IgD-negative memory B cell (primary cell): ENCODE measurements at regions not wholly inside any gene's neighbourhood (a gene's known extent, or its start where the extent isn't known, plus 50 kb on each side); places are given as distances from the start of the nearest gene placed in this dataset.
"Not testable (repeated sequence)": the region's sequence is repeated elsewhere in the genome, so short reads cannot be mapped to it uniquely, and the experiment has no call there.

ENCODE experiments used
- H3K27ac Mint-ChIP-seq, 3 donors: one replicate each; pipeline ENCODE4 v1.8.0; 2020 to 2022; ENCODE audit warnings: mild to moderate bottlenecking in 3 of 3, mixed read lengths in 3 of 3, moderate library complexity in 1 of 3
- H3K27me3 Mint-ChIP-seq: one replicate; pipeline ENCODE4 v1.8.0; 2021; ENCODE audit warnings: mixed read lengths
- H3K36me3 Mint-ChIP-seq: one replicate; pipeline ENCODE4 v1.8.0; 2020; ENCODE audit warnings: mild to moderate bottlenecking, mixed read lengths
- H3K4me1 Mint-ChIP-seq, 3 donors: one replicate each; pipeline ENCODE4 v1.8.0; 2020 to 2022; ENCODE audit warnings: mixed read lengths in 3 of 3, mild to moderate bottlenecking in 1 of 3
- H3K4me3 Mint-ChIP-seq, 4 donors: one replicate each; pipeline ENCODE4 v1.8.0; 2020 to 2022; ENCODE audit warnings: mild to moderate bottlenecking in 4 of 4, mixed read lengths in 4 of 4, moderate library complexity in 3 of 4
- H3K9me3 Mint-ChIP-seq, 3 donors: one replicate each; pipeline ENCODE4 v1.8.0; 2020 to 2021; ENCODE audit warnings: mixed read lengths in 3 of 3, mild to moderate bottlenecking in 1 of 3

DNA sequence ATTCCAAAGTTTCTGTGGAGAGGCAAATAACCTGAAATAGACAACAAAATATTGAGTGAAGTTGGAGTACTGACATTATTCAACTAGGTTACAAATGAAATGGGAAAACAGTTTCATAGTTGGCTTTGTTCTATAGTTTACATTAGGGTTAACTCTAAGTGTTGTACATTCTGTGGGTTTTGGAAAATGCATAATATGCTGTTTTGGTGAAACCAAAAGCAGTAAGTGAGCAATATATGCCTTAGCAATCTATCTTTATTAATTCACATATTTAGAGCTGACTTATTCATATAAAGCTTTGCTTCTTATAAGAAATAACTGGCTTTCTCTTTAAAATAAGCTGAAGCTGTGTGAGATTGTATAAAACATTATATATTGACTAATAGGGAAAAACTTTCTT, 157.5 kb upstream of the AHI1 start:
- Mint-ChIP-seq H3K36me3 (no peaks in the 10 kb centered on the region), H3K27me3 (no peaks in the 10 kb centered on the region), H3K9me3 (peaks cover 2 to 6% (median 3%) of the 10 kb centered on the region in 3 donors), H3K4me3 (no peak overlapping the region), H3K4me1 (peaks cover 9 to 16% (median 14%) of the 10 kb centered on the region in 3 donors), H3K27ac (no peak overlapping the region)

DNA sequence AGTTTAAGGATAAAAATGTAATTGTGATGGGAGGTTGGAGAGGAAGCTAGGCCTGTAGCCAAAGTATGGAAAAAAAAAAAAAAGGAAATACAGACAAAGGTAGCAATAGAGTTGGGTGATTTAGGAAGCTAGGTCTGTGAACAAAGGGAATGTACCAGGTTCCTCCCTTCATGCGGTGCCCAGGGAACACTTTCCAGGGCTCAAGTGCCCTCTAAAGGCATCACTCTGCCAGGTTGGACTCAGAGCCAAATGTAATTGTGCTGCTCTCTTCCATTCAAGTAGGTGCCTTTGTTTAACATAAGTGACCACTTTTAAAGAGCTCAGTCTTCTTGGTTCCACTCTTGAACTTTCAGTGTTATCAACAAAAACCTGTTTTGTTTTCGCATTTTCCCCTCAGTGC, 159.7 kb upstream of the AHI1 start:
- Mint-ChIP-seq H3K4me3 (no peak overlapping the region), H3K27ac (no peak overlapping the region), H3K4me1 (peaks cover 3 to 7% (median 5%) of the 10 kb centered on the region in 3 donors), H3K36me3 (no peaks in the 10 kb centered on the region), H3K9me3 (peaks cover 3 to 6% (median 4%) of the 10 kb centered on the region in 3 donors), H3K27me3 (peaks cover 7% of the 10 kb centered on the region)

DNA sequence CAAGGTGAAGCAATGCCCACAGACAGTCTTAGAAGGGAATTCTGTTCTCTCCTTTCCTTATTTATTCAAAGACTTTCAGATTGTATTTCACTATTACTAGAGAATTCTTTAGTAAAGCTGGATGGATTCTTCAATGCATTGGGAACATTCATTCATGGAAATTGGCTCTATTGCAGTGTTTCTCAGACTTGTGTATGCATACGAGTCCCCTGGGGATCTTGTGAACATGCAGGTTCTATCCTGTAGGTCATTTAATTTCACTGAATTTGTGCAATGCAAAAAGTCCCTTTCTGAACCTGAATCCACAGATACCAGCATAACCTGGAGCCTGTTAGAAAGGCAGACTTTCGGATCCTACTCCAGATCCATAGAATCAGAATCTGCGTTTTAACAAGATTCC, 160.9 kb upstream of the AHI1 start:
- H3K36me3 Mint-ChIP-seq: no peaks in the 10 kb centered on the region
- no peak overlapping the region for H3K27ac Mint-ChIP-seq
- H3K4me3 Mint-ChIP-seq: no peak overlapping the region

DNA sequence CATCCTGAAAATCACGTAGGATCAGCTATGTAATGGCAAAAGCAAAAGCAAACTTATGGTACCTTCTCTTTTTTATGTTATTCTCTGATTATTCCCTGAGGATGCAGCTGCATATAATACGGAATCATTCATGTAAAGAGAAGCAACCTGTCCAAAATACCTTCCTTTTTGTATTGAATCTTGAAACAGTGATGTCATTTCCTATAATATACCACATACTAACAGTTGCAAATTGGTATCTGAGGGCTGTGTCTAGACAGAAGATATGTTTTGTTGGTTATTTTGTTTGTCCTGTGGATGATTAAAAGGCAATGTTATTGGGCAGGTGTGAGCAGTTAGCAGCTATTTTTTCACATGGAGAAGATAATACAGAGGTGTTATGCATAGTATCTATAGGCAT, 161.4 kb upstream of the AHI1 start:
- Mint-ChIP-seq H3K27me3 (peaks cover 7% of the 10 kb centered on the region), H3K4me1 (peaks cover 3 to 5% (median 3%) of the 10 kb centered on the region in 3 donors), H3K27ac (no peak overlapping the region), H3K4me3 (no peak overlapping the region), H3K9me3 (peaks cover 2 to 6% (median 4%) of the 10 kb centered on the region in 3 donors), H3K36me3 (no peaks in the 10 kb centered on the region)

More for the DNA sequence above, 160.9 kb upstream of the AHI1 start:
- peaks cover 3 to 6% (median 4%) of the 10 kb centered on the region in 3 donors for H3K9me3 Mint-ChIP-seq
- peaks cover 7% of the 10 kb centered on the region for H3K27me3 Mint-ChIP-seq
- H3K4me1 Mint-ChIP-seq: peaks cover 3 to 5% (median 3%) of the 10 kb centered on the region in 3 donors

- Mint-ChIP-seq H3K9me3 (peaks cover 0 to 2% (median 0%) of the 10 kb centered on the region in 3 donors), H3K36me3 (no peaks in the 10 kb centered on the region), H3K4me3 (no peak overlapping the region), H3K27me3 (peaks cover 13% of the 10 kb centered on the region), H3K4me1 (peaks cover 0 to 2% (median 0%) of the 10 kb centered on the region in 3 donors), H3K27ac (no peak overlapping the region)
Measured at GRCh38 chr6:135664527-135664926, 167.0 kb upstream of the AHI1 start.

GRCh38 chr6:135665935-135666334, 168.4 kb upstream of the AHI1 start:
- Mint-ChIP-seq H3K36me3 (no peaks in the 10 kb centered on the region), H3K9me3 (peaks cover 0 to 2% (median 0%) of the 10 kb centered on the region in 3 donors), H3K27me3 (peaks cover 12% of the 10 kb centered on the region), H3K4me1 (peaks cover 0 to 2% (median 0%) of the 10 kb centered on the region in 3 donors), H3K4me3 (no peak overlapping the region), H3K27ac (no peak overlapping the region)

DNA sequence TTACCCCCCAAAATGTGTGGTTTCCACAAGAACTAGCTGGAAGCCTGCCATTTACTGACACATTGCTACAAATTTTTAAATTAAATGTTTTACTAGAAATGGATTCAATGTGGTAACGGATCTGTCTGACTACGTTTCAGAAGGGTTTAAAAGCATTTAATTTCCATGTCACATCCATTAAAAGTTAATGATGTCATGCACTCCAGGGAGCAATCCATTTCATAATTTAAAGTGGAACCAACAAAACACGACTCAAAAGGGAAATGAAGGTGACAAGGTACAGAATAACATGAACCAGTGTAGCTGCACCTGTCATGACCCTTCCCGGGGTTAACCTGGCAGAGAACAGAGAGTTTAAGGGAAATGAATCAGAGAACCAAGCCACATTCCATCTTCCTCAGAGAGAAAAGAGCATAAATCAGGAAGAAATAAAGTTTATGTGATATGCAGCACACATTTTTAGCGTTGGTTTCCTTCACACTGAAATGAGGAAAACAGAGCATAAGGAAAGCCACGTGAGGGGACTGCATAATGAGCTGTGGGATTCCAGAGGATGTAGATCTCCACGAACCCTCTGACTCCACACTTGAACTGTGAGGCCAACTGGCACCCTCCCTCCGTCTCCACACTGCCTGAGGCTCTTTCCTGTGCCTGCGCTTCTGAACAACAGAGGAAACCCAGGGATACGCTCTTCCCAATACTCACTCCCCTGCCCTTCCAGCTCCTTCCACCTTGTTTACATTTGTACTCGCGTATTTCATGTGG, 170.3 kb upstream of the AHI1 start:
- Mint-ChIP-seq H3K36me3 (no peaks in the 10 kb centered on the region), H3K27ac (no peak overlapping the region), H3K9me3 (no peaks in the 10 kb centered on the region), H3K27me3 (peaks cover 6% of the 10 kb centered on the region), H3K4me3 (peak overlapping the region in 2 of 4 donors; percentile 1 to 42), H3K4me1 (peaks cover 0 to 2% (median 0%) of the 10 kb centered on the region in 3 donors)

DNA sequence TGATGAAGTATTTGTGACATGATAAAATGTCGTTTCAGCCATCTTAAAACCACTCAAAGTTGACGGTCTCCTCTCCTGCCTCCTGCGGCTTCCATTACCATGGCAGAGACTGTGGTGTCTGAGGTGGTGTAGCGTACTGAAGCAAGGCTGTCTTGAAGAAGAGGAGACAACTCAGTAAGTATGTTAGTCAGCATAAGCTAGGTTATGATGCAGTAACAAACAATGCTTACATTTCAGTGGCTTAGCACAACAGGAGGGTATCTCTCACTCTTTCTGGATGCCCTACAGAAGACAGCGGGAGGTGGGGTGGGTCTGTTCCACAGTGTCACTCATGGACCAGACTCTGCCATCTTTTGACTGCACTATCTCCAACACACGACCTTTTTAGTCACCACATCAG, 174.7 kb upstream of the AHI1 start:
- no peaks in the 10 kb centered on the region for H3K4me1 Mint-ChIP-seq

GRCh38 chr6:135673501-135674309, 176.2 kb upstream of the AHI1 start:
- Mint-ChIP-seq H3K36me3 (no peaks in the 10 kb centered on the region), H3K9me3 (no peaks in the 10 kb centered on the region), H3K27ac (no peak overlapping the region), H3K4me1 (no peaks in the 10 kb centered on the region), H3K4me3 (no peak overlapping the region), H3K27me3 (no peaks in the 10 kb centered on the region)

More for the DNA sequence above, 174.7 kb upstream of the AHI1 start:
- H3K36me3 Mint-ChIP-seq: no peaks in the 10 kb centered on the region
- no peak overlapping the region for H3K4me3 Mint-ChIP-seq
- H3K27ac Mint-ChIP-seq: no peak overlapping the region
- no peaks in the 10 kb centered on the region for H3K27me3 Mint-ChIP-seq
- H3K9me3 Mint-ChIP-seq: no peaks in the 10 kb centered on the region

DNA sequence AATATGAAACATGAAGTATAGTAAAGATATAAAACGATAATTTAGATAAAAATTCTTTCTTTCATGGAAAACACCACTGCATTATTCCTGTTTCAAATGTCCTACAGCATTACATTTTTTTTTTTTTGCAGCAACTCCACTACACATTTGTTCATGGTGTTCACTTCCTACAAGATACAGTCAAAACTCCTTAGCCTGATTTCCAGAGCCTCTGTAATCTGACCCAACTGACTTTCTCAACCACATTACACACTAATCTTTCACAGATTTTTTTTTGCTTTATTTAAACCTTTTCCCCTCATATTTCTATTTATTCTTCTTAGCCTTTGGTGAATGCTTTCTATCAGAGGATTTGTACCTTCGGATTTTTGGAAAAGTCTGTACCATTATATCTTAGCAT, 176.5 kb upstream of the PDE7B start:
- H3K4me1 Mint-ChIP-seq: no peaks in the 10 kb centered on the region
- no peaks in the 10 kb centered on the region for H3K27me3 Mint-ChIP-seq
- H3K36me3 Mint-ChIP-seq: no peaks in the 10 kb centered on the region
- no peak overlapping the region for H3K4me3 Mint-ChIP-seq
- no peaks in the 10 kb centered on the region for H3K9me3 Mint-ChIP-seq
- no peak overlapping the region for H3K27ac Mint-ChIP-seq

DNA sequence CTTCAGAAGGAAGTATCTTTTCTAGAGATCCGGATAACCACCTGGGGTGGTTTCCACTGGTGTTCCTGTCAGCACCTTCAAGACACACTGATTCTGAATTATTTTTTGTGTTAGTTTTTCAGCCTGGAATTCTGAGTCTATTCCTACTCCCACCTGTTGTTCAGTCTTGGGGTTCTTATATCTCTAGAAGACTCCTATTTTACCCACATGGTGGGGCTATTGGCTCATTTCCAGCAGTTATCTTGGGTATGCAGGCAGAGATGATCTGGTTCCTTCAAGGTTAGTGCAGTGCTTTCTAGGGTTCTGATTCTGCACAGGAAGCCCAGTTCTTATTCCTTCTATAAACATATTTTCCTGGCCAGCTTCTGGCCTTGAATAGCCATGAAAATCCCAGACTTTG, 175.6 kb upstream of the PDE7B start:
- Mint-ChIP-seq H3K27ac (no peak overlapping the region), H3K4me3 (no peak overlapping the region), H3K4me1 (no peaks in the 10 kb centered on the region), H3K36me3 (no peaks in the 10 kb centered on the region), H3K27me3 (no peaks in the 10 kb centered on the region), H3K9me3 (no peaks in the 10 kb centered on the region)

DNA sequence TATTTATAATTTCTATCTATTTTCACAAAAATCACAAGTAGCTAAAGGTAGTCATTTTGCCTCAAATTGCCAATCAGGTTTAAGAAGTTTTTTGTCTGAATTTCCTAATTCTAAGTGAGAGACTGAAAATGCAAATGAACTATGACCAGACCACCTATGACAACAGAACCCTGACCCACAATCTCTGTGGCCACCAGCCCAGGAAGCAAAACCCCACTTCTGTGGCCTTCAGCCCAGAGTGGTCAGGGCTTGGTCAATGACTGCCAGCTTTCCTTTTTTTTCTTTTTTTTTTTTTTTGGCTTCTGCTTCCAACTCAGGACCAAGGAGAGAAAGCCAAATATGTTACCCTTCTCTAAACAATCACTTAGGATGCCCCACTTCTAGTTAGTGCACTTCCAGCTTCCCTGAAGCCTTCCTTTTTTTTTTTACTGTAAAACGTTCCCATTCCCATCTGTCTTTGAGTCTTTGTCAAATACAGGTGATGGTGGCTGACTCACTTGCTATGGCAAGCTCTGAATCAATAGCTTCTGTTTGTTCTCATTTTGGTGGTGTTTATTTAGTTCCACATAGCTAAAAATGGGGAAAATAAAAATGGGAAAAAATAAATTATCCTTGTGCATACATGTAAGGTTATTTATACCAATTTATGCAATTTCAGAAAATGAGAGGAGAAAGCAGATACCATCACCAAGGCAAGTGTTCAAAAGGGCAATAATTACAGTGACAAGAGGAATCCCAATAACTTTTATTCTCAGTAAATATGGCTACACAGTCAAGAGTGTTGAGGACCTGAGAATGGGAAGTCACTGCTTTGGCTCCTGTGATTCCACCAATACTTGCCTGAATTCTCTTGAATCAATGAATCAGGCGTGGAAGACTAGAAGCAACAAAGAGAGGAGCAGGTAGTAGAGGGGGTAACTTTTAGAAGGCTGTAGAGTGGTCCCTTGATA, 170.3 kb upstream of the PDE7B start:
- no peaks in the 10 kb centered on the region for H3K4me1 Mint-ChIP-seq
- no peak overlapping the region for H3K4me3 Mint-ChIP-seq
- no peaks in the 10 kb centered on the region for H3K36me3 Mint-ChIP-seq
- H3K9me3 Mint-ChIP-seq: no peaks in the 10 kb centered on the region
- peak overlapping the region in 1 of 3 donors; percentile 25 for H3K27ac Mint-ChIP-seq
- peaks cover 6% of the 10 kb centered on the region for H3K27me3 Mint-ChIP-seq

GRCh38 chr6:135686784-135687301, 164.7 kb upstream of the PDE7B start:
- Mint-ChIP-seq H3K27ac (no peak overlapping the region), H3K4me1 (peaks cover 3 to 7% (median 4%) of the 10 kb centered on the region in 3 donors), H3K27me3 (peaks cover 6% of the 10 kb centered on the region), H3K36me3 (no peaks in the 10 kb centered on the region), H3K4me3 (no peak overlapping the region), H3K9me3 (no peaks in the 10 kb centered on the region)

DNA sequence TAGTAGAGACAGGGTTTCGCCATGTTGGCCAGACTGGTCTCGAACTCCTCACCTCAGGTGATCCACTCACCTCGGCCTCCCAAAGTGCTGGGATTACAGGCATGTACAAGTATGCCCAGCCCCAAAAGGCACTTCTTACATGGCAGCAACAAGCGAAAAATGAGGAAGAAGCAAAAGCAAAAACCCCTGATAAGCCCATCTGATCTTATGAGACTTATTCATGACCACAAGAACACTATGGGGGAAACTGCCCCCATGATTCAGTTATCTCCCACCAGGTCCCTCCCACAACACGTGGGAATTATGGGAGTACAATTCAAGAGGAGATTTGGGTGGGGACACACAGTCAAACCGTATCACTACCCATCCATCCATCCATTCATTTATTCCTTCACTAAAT, 163.0 kb upstream of the PDE7B start:
- not testable (repeated sequence) for H3K27me3 Mint-ChIP-seq, H3K27ac Mint-ChIP-seq, H3K9me3 Mint-ChIP-seq, H3K4me3 Mint-ChIP-seq, H3K4me1 Mint-ChIP-seq, H3K36me3 Mint-ChIP-seq
